ENCODE measurements at regions not wholly inside any gene's neighbourhood (a gene's known extent, or its start where the extent isn't known, plus 50 kb on each side); places are given as distances from the start of the nearest gene placed in this dataset.

DNA sequence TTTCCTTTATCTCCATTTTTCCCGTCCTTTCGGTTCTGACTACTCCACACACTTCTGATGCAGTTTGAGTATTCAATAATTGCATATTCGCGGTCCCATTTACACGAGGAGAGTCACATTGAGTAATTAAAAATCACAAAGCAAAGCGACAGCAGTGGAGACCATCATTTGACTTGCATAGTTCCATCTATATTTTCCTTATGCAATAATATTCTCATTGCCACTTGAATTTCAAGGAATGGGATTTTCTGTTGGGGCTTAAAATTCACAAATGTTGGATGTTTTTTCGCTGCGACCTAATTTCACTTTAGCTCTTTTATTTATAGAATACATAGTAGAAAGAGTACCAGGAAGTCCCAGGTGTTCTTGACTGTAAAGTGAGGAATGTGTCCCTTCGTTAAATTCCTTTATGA, 186.8 kb downstream of the ZEB2 start:
- intact Hi-C loops (cut with DNase I), result no loop called here
- Histone ChIP-seq H3K27ac (peak overlapping the region; percentile 54), H3K4me3 (peak overlapping the region; percentile 37), H3K27me3 (no peaks in the 10 kb centered on the region), H3K36me3 (no peaks in the 10 kb centered on the region), H3K9ac (ENCODE audit: low read depth in 2 of 2, low read length in 2 of 2) (peak overlapping the region; percentile 80 to 89), H3K4me1 (peaks cover 4% of the 10 kb centered on the region), H3K9me3 (no peaks in the 10 kb centered on the region)
- DNase-seq, result no peak
- TF ChIP-seq, protein P1, sequence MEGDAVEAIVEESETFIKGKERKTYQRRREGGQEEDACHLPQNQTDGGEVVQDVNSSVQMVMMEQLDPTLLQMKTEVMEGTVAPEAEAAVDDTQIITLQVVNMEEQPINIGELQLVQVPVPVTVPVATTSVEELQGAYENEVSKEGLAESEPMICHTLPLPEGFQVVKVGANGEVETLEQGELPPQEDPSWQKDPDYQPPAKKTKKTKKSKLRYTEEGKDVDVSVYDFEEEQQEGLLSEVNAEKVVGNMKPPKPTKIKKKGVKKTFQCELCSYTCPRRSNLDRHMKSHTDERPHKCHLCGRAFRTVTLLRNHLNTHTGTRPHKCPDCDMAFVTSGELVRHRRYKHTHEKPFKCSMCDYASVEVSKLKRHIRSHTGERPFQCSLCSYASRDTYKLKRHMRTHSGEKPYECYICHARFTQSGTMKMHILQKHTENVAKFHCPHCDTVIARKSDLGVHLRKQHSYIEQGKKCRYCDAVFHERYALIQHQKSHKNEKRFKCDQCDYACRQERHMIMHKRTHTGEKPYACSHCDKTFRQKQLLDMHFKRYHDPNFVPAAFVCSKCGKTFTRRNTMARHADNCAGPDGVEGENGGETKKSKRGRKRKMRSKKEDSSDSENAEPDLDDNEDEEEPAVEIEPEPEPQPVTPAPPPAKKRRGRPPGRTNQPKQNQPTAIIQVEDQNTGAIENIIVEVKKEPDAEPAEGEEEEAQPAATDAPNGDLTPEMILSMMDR (IDR thresholded peaks at IDR 0.05), result no peak

DNA sequence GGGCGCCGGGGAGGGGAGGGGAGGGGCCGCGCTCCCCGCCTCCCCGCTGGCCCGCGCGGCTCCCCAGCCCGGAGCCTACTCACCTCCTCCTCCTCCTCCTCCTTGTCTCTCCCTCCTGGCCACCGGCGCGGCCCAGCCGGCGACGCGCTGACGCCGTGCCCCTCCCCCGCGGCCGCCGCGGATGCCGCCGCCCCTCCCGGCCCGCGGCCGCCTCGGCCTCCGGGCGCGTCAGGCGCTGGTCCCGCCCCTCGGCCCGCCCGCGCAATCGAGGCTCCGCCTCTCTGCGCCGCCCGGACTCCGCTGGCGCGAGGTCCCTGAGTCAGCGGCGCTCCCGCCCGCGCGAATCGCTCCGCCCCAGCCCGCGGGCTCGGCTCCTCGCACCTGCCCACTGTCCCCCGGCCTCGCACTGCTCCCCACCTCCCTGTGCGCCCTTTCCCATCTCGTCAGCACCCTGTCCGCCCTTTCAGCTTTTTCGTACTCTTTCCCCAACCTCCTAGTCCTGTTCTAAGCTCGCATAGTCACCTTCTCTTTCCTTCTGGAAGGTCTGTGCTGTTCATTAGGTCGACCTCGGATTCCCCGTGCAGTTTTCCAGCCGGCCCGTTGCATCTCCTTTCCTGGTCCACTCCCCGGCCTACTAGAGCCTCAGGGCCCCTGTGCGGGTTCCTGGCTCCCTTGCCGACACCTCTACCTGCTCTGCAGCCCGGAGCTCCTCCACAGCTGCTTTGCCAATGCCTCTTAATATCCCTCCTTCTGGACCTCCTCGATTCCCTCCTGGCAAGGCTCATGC, 187.4 kb downstream of the ZEB2 start:
- Histone ChIP-seq H3K27me3 (no peaks in the 10 kb centered on the region), H3K9ac (ENCODE audit: low read depth in 2 of 2, low read length in 2 of 2) (peak overlapping the region; percentile 86 to 89), H3K9me3 (no peaks in the 10 kb centered on the region), H3K4me3 (peak overlapping the region; percentile 71), H3K27ac (peak overlapping the region; percentile 84), H3K4me1 (peaks cover 4% of the 10 kb centered on the region), H3K36me3 (no peaks in the 10 kb centered on the region)
- DNase-seq, result peak; percentile 85
- intact Hi-C loops (cut with DNase I), result no loop called here
- TF ChIP-seq, protein P1 (IDR thresholded peaks at IDR 0.05), result no peak

DNA sequence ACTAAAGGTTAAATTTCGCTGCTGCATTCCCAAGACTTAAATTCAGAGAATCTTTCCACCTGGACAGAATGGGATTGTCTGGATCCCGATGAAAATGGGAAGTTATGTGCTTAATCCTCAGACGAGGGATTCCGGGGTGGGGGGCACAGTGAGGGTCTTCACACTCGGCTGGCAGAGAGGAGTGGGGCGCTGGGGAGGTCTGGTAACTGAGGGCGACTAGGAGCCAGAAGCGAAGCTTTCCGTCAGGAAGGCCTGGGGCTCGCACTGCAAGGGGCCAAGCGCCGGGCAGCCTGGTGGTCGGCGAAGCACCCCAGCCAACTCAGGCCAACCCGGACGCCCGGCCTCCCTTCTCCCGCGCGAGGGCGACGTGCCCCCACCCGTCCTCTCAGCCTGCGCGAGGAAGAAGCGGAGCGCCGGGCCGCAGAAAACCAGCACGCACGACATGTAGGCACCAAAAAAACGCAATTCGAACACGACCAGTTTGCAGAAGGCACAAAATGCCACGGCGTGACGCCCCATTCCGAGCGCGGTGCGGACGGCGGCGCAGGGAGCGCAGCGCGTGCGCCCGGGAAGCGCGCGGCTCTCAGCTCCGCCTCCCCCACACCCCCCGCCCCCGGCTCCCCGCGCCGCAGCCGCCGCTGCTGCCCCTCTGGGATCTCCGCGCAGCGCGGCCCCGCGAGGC, 188.1 kb downstream of the ZEB2 start:
- Histone ChIP-seq H3K9ac (ENCODE audit: low read depth in 2 of 2, low read length in 2 of 2) (peak overlapping the region; percentile 86 to 89), H3K9me3 (no peaks in the 10 kb centered on the region), H3K27ac (peak overlapping the region; percentile 84), H3K36me3 (no peaks in the 10 kb centered on the region), H3K4me3 (peak overlapping the region; percentile 71), H3K27me3 (no peaks in the 10 kb centered on the region), H3K4me1 (peaks cover 4% of the 10 kb centered on the region)
- TF ChIP-seq, protein P1 (IDR thresholded peaks at IDR 0.05), result no peak
- intact Hi-C loops (cut with DNase I), result no loop called here
- peak; percentile 68 for DNase-seq

DNA sequence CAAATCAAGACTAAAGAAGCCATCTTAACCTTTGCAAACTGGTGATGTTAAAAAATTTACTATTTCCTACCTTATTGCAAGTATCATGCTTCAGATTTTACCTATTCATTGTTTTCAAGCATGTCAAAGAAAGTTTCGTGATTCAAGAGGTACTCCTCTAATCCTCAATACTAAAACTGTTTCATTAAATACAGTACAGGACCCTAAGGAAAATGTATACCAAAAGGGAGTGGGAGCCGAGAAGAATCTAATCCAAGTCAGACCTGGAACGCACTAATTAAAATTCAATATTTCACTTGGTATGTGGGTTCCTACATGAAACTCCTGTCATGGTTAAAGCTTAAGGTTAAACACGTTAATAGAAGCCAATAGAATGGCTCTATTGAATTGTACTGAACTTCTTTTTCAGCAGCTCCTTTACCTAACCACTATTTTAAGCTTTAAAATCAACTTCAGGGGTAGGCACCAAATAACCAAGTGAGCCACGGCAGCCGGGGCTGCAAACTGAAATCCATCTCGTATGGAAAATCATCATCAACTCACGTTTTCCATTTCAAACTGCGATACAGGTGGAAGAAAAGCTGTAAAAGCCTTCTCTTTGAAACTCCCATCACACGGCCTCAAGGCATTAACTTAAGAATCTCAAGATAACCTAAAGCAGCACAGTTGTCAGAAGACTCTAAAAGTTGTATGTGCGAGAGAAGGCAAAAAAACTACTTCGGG, 188.8 kb downstream of the ZEB2 start:
- peak overlapping the region; percentile 71 for H3K4me3 ChIP-seq
- H3K4me1 ChIP-seq, result peaks cover 4% of the 10 kb centered on the region
- no peaks in the 10 kb centered on the region for H3K27me3 ChIP-seq
- intact Hi-C loops (cut with DNase I), result no loop called here
- no peaks in the 10 kb centered on the region for H3K9me3 ChIP-seq
- H3K27ac ChIP-seq, result peak overlapping the region; percentile 84
- peak overlapping the region; percentile 86 to 89 for H3K9ac ChIP-seq (ENCODE audit: low read depth in 2 of 2, low read length in 2 of 2)
- TF ChIP-seq, protein P1 (IDR thresholded peaks at IDR 0.05), result no peak
- DNase-seq, result no peak
- H3K36me3 ChIP-seq, result no peaks in the 10 kb centered on the region

DNA sequence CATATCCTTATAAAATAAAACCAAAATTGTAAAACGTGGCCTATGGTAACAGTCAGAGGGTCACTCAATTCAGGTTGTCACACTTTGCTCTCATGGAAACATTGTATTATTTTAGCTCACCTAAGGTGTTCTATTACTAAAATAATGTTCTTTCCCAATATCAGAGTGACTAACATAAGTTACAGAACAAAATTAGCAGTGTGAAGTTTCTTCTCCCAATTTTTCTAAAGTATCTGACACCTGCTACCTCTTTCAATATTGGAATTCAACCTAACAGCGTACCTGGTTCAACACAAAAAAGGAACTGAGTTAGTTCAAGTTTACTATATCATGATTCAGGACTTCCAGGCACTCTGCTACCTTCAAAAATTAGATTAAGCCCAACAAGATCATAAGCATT, 190.4 kb downstream of the ZEB2 start:
- intact Hi-C loops (cut with DNase I), result no loop called here
- Histone ChIP-seq H3K9me3 (no peaks in the 10 kb centered on the region), H3K27me3 (no peaks in the 10 kb centered on the region), H3K4me1 (peaks cover 4% of the 10 kb centered on the region), H3K36me3 (no peaks in the 10 kb centered on the region), H3K27ac (no peak overlapping the region), H3K4me3 (no peak overlapping the region), H3K9ac (ENCODE audit: low read depth in 2 of 2, low read length in 2 of 2) (no peak overlapping the region)
- no peak for DNase-seq
- TF ChIP-seq, protein P1 (IDR thresholded peaks at IDR 0.05), result no peak
